Kidney epithelial cell (primary cell): ENCODE measurements at regions not wholly inside any gene's neighbourhood (a gene's known extent, or its start where the extent isn't known, plus 50 kb on each side); places are given as distances from the start of the nearest gene placed in this dataset.

Experiments
- DNase-seq: peaks from one replicate; pipeline ENCODE4 v3.0.0-alpha.2; 2010; ENCODE audit warnings: low read depth
- H3K27me3 ChIP-seq: 2 replicates; pipeline ENCODE4 v1.6.0; 2011; ENCODE audit warnings: low read length; ENCODE audit not compliant: control insufficient read depth, insufficient read depth
- H3K36me3 ChIP-seq: 2 replicates; pipeline ENCODE4 v1.5.1; 2011; ENCODE audit warnings: low read length; ENCODE audit not compliant: control insufficient read depth, insufficient read depth
- H3K4me3 ChIP-seq: 2 replicates; pipeline ENCODE4 v1.5.1; 2011; ENCODE audit warnings: low read depth, mild to moderate bottlenecking, control low read depth, low read length
- TF ChIP-seq, protein P1 (sequence below): IDR thresholded peaks from 2 replicates; pipeline ENCODE4 v1.5.1; 2011; ENCODE audit warnings: mild to moderate bottlenecking, moderate library complexity, low read length, control low read depth, inconsistent platforms; ENCODE audit not compliant: insufficient read depth, poor library complexity, severe bottlenecking

DNA sequence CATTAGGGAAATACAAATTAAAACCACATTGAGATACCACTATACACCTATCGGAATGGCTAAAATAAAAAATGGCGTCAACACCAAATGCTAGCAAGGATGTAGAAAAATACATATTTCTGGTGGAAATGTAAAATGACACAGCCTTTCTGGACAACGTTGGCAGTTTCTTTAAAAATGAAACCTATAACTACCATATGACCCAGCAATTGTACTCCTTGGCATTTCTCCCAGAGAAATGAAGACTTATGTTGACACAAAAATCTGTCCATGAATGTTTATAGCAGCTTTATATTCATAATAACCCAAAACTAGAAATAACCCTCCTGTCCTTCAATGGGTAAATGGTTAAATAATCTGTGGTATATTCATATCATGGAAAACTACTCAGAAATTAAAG is 188.7 kb upstream of the RAD23B start:
- DNase-seq, result no peak
- Histone ChIP-seq H3K36me3 (no peaks in the 10 kb centered on the region), H3K27me3 (no peaks in the 10 kb centered on the region), H3K4me3 (no peak overlapping the region)
- TF ChIP-seq, protein P1, sequence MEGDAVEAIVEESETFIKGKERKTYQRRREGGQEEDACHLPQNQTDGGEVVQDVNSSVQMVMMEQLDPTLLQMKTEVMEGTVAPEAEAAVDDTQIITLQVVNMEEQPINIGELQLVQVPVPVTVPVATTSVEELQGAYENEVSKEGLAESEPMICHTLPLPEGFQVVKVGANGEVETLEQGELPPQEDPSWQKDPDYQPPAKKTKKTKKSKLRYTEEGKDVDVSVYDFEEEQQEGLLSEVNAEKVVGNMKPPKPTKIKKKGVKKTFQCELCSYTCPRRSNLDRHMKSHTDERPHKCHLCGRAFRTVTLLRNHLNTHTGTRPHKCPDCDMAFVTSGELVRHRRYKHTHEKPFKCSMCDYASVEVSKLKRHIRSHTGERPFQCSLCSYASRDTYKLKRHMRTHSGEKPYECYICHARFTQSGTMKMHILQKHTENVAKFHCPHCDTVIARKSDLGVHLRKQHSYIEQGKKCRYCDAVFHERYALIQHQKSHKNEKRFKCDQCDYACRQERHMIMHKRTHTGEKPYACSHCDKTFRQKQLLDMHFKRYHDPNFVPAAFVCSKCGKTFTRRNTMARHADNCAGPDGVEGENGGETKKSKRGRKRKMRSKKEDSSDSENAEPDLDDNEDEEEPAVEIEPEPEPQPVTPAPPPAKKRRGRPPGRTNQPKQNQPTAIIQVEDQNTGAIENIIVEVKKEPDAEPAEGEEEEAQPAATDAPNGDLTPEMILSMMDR, result no peak

DNA sequence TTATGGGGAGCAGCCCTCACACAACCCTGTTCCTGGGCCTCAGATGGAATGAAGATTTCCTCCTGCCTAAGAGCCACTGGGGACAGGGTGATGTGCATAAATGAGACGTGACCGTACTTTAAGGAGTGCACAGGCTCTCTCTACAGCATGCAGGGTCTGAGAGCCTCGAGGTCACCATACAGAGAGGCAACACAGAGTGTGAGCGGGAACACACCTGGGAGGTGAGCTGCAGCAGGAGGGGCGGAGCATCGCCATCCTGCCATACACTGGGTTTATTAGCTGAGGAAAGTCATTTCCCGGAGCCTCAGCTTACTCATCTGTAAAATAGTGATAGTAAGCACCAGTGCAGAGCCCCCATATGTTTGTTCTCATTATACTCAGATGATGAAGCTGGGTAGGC is 182.5 kb upstream of the RAD23B start:
- TF ChIP-seq, protein P1, result no peak
- no peak for DNase-seq
- Histone ChIP-seq H3K4me3 (no peak overlapping the region), H3K36me3 (no peaks in the 10 kb centered on the region), H3K27me3 (no peaks in the 10 kb centered on the region)

DNA sequence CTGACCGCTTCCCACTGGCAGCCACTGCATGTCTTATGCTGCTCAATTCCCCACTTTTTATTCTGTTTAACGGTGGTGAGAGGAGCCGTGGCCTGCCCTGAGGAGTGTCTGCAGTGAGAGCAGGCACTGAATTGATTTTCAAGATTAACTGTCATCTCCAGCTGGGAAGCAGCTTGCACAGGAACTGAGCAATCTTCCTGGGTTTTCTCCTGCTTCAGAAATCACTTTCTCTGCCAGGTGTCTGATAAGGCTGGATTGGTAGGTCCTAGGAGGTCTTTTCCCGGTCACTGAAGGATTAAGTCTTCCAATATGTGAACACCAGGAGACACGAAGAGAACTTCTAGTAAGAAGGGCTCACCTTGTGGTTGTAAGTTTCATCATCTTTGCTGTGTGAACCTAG is 181.1 kb upstream of the RAD23B start:
- no peak overlapping the region for H3K4me3 ChIP-seq
- no peaks in the 10 kb centered on the region for H3K27me3 ChIP-seq
- DNase-seq, result no peak
- no peaks in the 10 kb centered on the region for H3K36me3 ChIP-seq
- TF ChIP-seq, protein P1, result no peak

- TF ChIP-seq, protein P1, result no peak
- Histone ChIP-seq H3K27me3 (no peaks in the 10 kb centered on the region), H3K36me3 (no peaks in the 10 kb centered on the region), H3K4me3 (no peak overlapping the region)
- DNase-seq, result no peak
Measured at GRCh38 chr9:107103621-107104020, 179.5 kb upstream of the RAD23B start.

GRCh38 chr9:107105784-107106183 is 177.3 kb upstream of the RAD23B start:
- Histone ChIP-seq H3K36me3 (no peaks in the 10 kb centered on the region), H3K27me3 (no peaks in the 10 kb centered on the region)

DNA sequence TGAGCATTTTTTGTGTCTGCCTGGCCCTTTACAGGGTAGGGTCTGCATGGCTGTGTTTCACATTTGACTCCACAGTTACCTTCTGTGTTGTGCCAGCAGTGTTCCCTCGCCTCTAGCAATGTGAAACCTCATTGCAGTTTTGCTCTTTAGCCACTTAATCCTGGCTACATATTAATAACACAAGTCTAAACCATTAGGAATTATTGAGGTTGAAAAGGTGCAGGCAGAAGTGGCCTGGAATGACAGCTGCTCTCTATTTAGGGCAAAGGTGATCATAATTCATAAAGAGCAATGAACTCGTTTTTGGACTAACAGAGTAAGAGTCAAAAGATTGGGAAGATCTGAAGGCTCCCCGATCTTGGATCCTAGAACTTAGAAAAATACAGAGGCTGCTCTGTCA is 176.7 kb upstream of the RAD23B start:
- no peak for DNase-seq
- TF ChIP-seq, protein P1, result no peak
- no peak overlapping the region for H3K4me3 ChIP-seq
- H3K36me3 ChIP-seq, result no peaks in the 10 kb centered on the region
- H3K27me3 ChIP-seq, result no peaks in the 10 kb centered on the region

More at GRCh38 chr9:107105784-107106183, 177.3 kb upstream of the RAD23B start:
- H3K4me3 ChIP-seq, result no peak overlapping the region
- DNase-seq, result no peak
- TF ChIP-seq, protein P1, result no peak
